ENCODE measurements at regions not wholly inside any gene's neighbourhood (a gene's known extent, or its start where the extent isn't known, plus 50 kb on each side); places are given as distances from the start of the nearest gene placed in this dataset.

DNA sequence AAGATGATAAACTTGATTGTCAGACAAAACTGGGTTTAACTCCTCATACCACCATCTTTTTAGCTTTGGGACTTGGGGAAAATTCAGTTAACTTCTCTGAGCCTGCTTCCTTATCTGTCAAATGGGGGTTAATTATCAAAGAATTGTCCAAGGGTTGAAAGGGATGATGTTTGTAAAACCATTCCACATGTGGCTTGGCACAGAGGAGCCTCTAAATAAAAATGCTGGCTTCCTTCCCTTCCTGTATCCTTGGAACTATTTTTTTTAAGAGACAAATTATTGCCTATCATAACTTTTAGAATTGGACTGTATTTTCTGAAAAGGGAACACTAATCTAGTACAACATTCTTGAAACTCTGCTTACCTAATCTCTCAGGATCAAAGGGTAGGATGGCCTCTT, 143.4 kb upstream of the USP24 start:
- TF ChIP-seq POLR2A (IDR thresholded peaks at IDR 0.05; ENCODE audit: control extremely low read depth in 1 of 2, low read depth in 2 of 2, low read length in 2 of 2) (no peak), GABPA (IDR thresholded peaks at IDR 0.05; ENCODE audit: borderline replicate concordance, insufficient read depth, low read length) (no peak), SRF (IDR thresholded peaks at IDR 0.05; ENCODE audit: low read depth, low read length) (no peak), TAF1 (IDR thresholded peaks at IDR 0.05; ENCODE audit: low read depth, low read length) (no peak), POLR2AphosphoS5 (IDR thresholded peaks at IDR 0.05; ENCODE audit: low read depth, low read length) (no peak), HDAC2 (IDR thresholded peaks at IDR 0.05; ENCODE audit: borderline replicate concordance in 1 of 2, low read depth in 2 of 2, low read length in 2 of 2) (no peak), CHD1 (IDR thresholded peaks at IDR 0.05; ENCODE audit: low read depth, low read length) (no peak), GTF2F1 (IDR thresholded peaks at IDR 0.05; ENCODE audit: borderline replicate concordance, low read depth, low read length) (no peak), SIN3A (conservative IDR thresholded peaks at IDR 0.05 in 1 of 2, IDR thresholded peaks at IDR 0.05 in 1 of 2; ENCODE audit: low read depth in 1 of 2, low read length in 2 of 2) (no peak)
- TF ChIP-seq, protein P1, sequence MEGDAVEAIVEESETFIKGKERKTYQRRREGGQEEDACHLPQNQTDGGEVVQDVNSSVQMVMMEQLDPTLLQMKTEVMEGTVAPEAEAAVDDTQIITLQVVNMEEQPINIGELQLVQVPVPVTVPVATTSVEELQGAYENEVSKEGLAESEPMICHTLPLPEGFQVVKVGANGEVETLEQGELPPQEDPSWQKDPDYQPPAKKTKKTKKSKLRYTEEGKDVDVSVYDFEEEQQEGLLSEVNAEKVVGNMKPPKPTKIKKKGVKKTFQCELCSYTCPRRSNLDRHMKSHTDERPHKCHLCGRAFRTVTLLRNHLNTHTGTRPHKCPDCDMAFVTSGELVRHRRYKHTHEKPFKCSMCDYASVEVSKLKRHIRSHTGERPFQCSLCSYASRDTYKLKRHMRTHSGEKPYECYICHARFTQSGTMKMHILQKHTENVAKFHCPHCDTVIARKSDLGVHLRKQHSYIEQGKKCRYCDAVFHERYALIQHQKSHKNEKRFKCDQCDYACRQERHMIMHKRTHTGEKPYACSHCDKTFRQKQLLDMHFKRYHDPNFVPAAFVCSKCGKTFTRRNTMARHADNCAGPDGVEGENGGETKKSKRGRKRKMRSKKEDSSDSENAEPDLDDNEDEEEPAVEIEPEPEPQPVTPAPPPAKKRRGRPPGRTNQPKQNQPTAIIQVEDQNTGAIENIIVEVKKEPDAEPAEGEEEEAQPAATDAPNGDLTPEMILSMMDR (IDR thresholded peaks at IDR 0.05; ENCODE audit: control extremely low read depth in 1 of 3, insufficient read depth in 1 of 3, low read depth in 1 of 3, low read length in 3 of 3), result no peak
- TF ChIP-seq, protein P2, sequence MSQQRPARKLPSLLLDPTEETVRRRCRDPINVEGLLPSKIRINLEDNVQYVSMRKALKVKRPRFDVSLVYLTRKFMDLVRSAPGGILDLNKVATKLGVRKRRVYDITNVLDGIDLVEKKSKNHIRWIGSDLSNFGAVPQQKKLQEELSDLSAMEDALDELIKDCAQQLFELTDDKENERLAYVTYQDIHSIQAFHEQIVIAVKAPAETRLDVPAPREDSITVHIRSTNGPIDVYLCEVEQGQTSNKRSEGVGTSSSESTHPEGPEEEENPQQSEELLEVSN (IDR thresholded peaks at IDR 0.05), result no peak
- TF ChIP-seq, protein P3, sequence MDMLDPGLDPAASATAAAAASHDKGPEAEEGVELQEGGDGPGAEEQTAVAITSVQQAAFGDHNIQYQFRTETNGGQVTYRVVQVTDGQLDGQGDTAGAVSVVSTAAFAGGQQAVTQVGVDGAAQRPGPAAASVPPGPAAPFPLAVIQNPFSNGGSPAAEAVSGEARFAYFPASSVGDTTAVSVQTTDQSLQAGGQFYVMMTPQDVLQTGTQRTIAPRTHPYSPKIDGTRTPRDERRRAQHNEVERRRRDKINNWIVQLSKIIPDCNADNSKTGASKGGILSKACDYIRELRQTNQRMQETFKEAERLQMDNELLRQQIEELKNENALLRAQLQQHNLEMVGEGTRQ (IDR thresholded peaks at IDR 0.05; ENCODE audit: low read length), result no peak
- TF ChIP-seq, protein P4, sequence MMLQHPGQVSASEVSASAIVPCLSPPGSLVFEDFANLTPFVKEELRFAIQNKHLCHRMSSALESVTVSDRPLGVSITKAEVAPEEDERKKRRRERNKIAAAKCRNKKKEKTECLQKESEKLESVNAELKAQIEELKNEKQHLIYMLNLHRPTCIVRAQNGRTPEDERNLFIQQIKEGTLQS (IDR thresholded peaks at IDR 0.05; ENCODE audit: insufficient read depth, low read depth, low read length), result no peak
